ENCODE measurements at regions not wholly inside any gene's neighbourhood (a gene's known extent, or its start where the extent isn't known, plus 50 kb on each side); places are given as distances from the start of the nearest gene placed in this dataset.
A peak's percentile ranks its signal among the peaks of the same experiment; 100 is the strongest.

DNA sequence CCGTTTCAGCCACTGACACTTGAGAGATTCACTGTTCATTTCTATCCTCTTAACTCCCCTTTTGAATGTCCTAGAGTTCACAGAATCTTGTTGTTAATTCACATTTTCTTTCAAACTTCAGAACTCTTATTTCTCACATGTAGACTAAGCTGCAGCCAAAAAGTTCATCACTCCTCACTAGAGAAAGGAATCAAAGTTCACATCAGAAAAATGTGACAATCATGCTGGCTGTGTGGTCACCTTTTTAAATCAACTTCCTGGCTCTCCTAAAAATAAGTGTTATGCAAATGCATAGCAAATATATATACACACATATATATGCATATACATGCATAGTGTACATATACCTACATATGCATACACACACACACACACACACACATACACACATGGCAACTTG, 123.0 kb downstream of the CBLN4 start:
- WGBS: 57% methylated on average over 1 of the region's 1 CpG
- DNase-seq (no peak), ATAC-seq (no peak)
- Histone ChIP-seq H3K4me1 (ENCODE audit: control insufficient read depth, insufficient read depth, low read length) (no peaks in the 10 kb centered on the region), H3K4me3 (ENCODE audit: low read length) (no peak overlapping the region), H3K9me3 (ENCODE audit: control insufficient read depth, low read length) (no peaks in the 10 kb centered on the region), H3K27ac (ENCODE audit: low read length) (no peak overlapping the region), H3K27me3 (ENCODE audit: control insufficient read depth, insufficient read depth) (no peaks in the 10 kb centered on the region)
- intact Hi-C loops (cut with DNase I): no loop called here

DNA sequence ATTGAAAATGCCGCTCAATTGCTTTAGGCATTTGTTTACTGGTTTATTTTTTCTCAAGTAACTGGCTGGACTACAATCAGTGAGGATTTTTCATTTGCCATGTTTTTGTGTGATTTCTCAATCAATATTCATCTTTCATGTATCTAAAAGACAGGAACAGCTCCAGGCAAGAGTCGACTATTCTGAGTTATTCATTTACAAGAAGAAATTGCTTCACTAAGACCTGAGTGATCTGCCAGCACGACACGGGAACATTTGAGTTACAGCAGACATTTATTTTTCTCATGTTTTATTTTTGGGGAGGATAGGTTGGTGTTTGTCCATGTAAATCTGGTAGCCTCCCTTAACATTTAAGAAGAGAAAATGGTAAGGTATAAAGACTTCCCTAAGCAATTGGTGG, 124.1 kb downstream of the CBLN4 start:
- Histone ChIP-seq H3K27ac (ENCODE audit: low read length) (no peak overlapping the region), H3K4me1 (ENCODE audit: control insufficient read depth, insufficient read depth, low read length) (no peaks in the 10 kb centered on the region), H3K9me3 (ENCODE audit: control insufficient read depth, low read length) (no peaks in the 10 kb centered on the region), H3K4me3 (ENCODE audit: low read length) (no peak overlapping the region), H3K27me3 (ENCODE audit: control insufficient read depth, insufficient read depth) (no peaks in the 10 kb centered on the region)
- ATAC-seq (no peak), DNase-seq (no peak)
- intact Hi-C loops (cut with DNase I): no loop called here
- 64% methylated on average over 4 of the region's 4 CpGs for WGBS

GRCh38 chr20:55880361-55880760, 125.0 kb downstream of the CBLN4 start:
- Histone ChIP-seq H3K4me1 (ENCODE audit: control insufficient read depth, insufficient read depth, low read length) (no peaks in the 10 kb centered on the region), H3K27me3 (ENCODE audit: control insufficient read depth, insufficient read depth) (no peaks in the 10 kb centered on the region), H3K4me3 (ENCODE audit: low read length) (no peak overlapping the region), H3K27ac (ENCODE audit: low read length) (no peak overlapping the region), H3K9me3 (ENCODE audit: control insufficient read depth, low read length) (no peaks in the 10 kb centered on the region)
- 74% methylated on average over 4 of the region's 4 CpGs for WGBS
- ATAC-seq: no peak
- DNase-seq: peak in 1 of 3 donors; percentile 35
- intact Hi-C loops (cut with DNase I): no loop called here

GRCh38 chr20:55855052-55855451, 150.3 kb downstream of the CBLN4 start:
- no peaks in the 10 kb centered on the region for H3K9me3 ChIP-seq (ENCODE audit: control insufficient read depth, low read length)
- ATAC-seq (no peak), DNase-seq (no peak)
- H3K4me3 ChIP-seq (ENCODE audit: low read length): no peak overlapping the region
- 76% methylated on average over 1 of the region's 1 CpG for WGBS
- H3K27ac ChIP-seq (ENCODE audit: low read length): no peak overlapping the region
- no peaks in the 10 kb centered on the region for H3K4me1 ChIP-seq (ENCODE audit: control insufficient read depth, insufficient read depth, low read length)
- no peaks in the 10 kb centered on the region for H3K27me3 ChIP-seq (ENCODE audit: control insufficient read depth, insufficient read depth)
- intact Hi-C loops (cut with DNase I): no loop called here

DNA sequence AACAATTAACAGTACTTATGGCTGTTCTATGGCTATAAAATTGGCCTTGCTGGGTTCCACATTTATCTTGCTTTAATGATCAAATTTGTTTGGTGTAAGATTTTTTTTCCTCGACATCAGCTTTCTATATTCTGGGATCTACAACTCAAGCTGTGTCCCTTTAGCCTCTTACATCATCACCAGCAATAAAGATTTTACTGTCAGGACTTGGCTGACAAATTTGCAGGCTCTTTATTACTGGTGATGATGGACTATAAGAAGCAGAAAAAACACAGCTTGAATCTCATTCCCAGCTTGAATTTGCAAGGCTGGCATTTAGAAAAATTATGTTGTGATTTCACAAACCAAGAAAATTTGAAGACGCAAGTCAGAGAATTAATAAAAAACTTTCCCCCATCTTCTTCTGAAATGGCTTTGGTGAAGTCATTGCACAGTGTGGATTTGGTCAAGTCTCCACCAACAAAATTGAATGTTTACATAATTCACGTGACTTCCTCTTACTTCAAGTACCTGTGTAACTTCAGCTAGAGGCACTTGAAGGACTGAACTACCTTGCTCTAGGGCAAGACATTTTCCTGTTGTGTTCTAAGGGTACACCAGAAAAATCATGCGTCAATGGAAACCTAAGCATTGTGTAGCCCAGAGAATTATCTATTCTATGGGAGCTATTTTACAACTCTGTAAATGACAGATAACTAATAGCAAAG, 175.0 kb downstream of the CBLN4 start:
- no peaks in the 10 kb centered on the region for H3K27me3 ChIP-seq (ENCODE audit: control insufficient read depth, insufficient read depth)
- H3K9me3 ChIP-seq (ENCODE audit: control insufficient read depth, low read length): no peaks in the 10 kb centered on the region
- no peak overlapping the region for H3K4me3 ChIP-seq (ENCODE audit: low read length)
- WGBS: 61% methylated on average over 4 of the region's 4 CpGs
- intact Hi-C loops (cut with DNase I): no loop called here
- H3K27ac ChIP-seq (ENCODE audit: low read length): no peak overlapping the region
- H3K4me1 ChIP-seq (ENCODE audit: control insufficient read depth, insufficient read depth, low read length): no peaks in the 10 kb centered on the region
- no peak for ATAC-seq
- DNase-seq: no peak

GRCh38 chr20:55805138-55805537, 200.2 kb downstream of the CBLN4 start:
- intact Hi-C loops (cut with DNase I): no loop called here
- no peak for ATAC-seq

GRCh38 chr20:55800552-55801245, 204.6 kb downstream of the CBLN4 start:
- no peak for DNase-seq
- intact Hi-C loops (cut with DNase I): no loop called here
- no peak overlapping the region for H3K27ac ChIP-seq (ENCODE audit: low read length)
- no peak for ATAC-seq
- H3K4me3 ChIP-seq (ENCODE audit: low read length): no peak overlapping the region
- H3K27me3 ChIP-seq (ENCODE audit: control insufficient read depth, insufficient read depth): no peaks in the 10 kb centered on the region
- WGBS: 83% methylated on average over 3 of the region's 3 CpGs
- H3K9me3 ChIP-seq (ENCODE audit: control insufficient read depth, low read length): no peaks in the 10 kb centered on the region
- no peaks in the 10 kb centered on the region for H3K4me1 ChIP-seq (ENCODE audit: control insufficient read depth, insufficient read depth, low read length)

More at GRCh38 chr20:55805138-55805537, 200.2 kb downstream of the CBLN4 start:
- no peak overlapping the region for H3K4me3 ChIP-seq (ENCODE audit: low read length)
- no peak overlapping the region for H3K27ac ChIP-seq (ENCODE audit: low read length)
- DNase-seq: no peak
- WGBS: 65% methylated on average over 2 of the region's 2 CpGs
- H3K4me1 ChIP-seq (ENCODE audit: control insufficient read depth, insufficient read depth, low read length): no peaks in the 10 kb centered on the region
- no peaks in the 10 kb centered on the region for H3K9me3 ChIP-seq (ENCODE audit: control insufficient read depth, low read length)
- no peaks in the 10 kb centered on the region for H3K27me3 ChIP-seq (ENCODE audit: control insufficient read depth, insufficient read depth)

- H3K4me1 ChIP-seq (ENCODE audit: control insufficient read depth, insufficient read depth, low read length): no peaks in the 10 kb centered on the region
- 77% methylated on average over 3 of the region's 3 CpGs for WGBS
- no peaks in the 10 kb centered on the region for H3K9me3 ChIP-seq (ENCODE audit: control insufficient read depth, low read length)
- no peaks in the 10 kb centered on the region for H3K27me3 ChIP-seq (ENCODE audit: control insufficient read depth, insufficient read depth)
- no peak overlapping the region for H3K27ac ChIP-seq (ENCODE audit: low read length)
- no peak for ATAC-seq
- no peak for DNase-seq
- intact Hi-C loops (cut with DNase I): no loop called here
- no peak overlapping the region for H3K4me3 ChIP-seq (ENCODE audit: low read length)
Measured at GRCh38 chr20:55793986-55794385, 211.3 kb downstream of the CBLN4 start.

DNA sequence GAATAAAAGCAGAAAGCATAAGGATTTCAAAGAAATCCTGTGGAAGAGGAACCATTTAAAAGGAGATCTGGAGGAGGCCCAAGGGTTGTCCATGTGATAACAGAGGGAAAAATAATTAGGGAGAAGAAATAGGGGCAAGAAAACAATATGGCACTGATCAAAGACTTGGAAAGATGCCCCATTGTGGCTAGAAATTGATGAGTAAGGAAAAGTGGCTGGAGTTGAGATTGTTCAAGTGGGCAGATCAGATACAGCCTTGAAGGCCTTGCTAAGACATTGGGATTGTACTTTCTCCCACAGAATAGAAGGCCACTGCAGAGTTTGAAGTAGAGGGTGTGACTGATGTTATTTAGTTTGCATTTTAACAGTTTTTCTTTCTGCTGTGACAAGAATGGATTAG, 213.3 kb downstream of the CBLN4 start:
- Histone ChIP-seq H3K27me3 (ENCODE audit: control insufficient read depth, insufficient read depth) (no peaks in the 10 kb centered on the region), H3K9me3 (ENCODE audit: control insufficient read depth, low read length) (no peaks in the 10 kb centered on the region), H3K4me3 (ENCODE audit: low read length) (no peak overlapping the region), H3K4me1 (ENCODE audit: control insufficient read depth, insufficient read depth, low read length) (no peaks in the 10 kb centered on the region), H3K27ac (ENCODE audit: low read length) (no peak overlapping the region)
- DNase-seq: no peak
- intact Hi-C loops (cut with DNase I): no loop called here
- no peak for ATAC-seq

DNA sequence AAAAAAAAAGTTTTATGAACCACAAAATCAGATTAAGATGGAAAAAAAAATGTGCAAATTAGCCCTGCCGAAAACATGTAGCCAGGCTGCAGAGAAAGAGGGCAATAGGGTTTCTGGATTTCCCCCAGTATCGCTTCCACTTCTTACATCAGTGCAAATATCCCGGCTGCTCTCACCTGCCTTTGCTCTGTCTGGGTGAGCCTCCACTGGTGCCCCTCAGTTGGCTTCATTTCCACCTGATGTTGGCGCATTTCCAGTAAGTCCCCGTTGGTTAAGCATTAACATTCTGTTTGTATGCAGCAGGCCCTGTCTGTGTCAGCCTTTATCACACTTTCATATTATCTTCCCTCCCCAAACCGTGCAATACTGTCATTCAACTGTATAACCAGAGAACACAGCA, 215.1 kb downstream of the CBLN4 start:
- intact Hi-C loops (cut with DNase I): no loop called here
- 69% methylated on average over 6 of the region's 6 CpGs for WGBS
- Histone ChIP-seq H3K27ac (ENCODE audit: low read length) (no peak overlapping the region), H3K27me3 (ENCODE audit: control insufficient read depth, insufficient read depth) (no peaks in the 10 kb centered on the region), H3K4me1 (ENCODE audit: control insufficient read depth, insufficient read depth, low read length) (no peaks in the 10 kb centered on the region), H3K9me3 (ENCODE audit: control insufficient read depth, low read length) (no peaks in the 10 kb centered on the region), H3K4me3 (ENCODE audit: low read length) (no peak overlapping the region)
- ATAC-seq: no peak
- no peak for DNase-seq

GRCh38 chr20:55784036-55784435, 221.3 kb downstream of the CBLN4 start:
- intact Hi-C loops (cut with DNase I): no loop called here
- Histone ChIP-seq H3K4me1 (ENCODE audit: control insufficient read depth, insufficient read depth, low read length) (no peaks in the 10 kb centered on the region), H3K27me3 (ENCODE audit: control insufficient read depth, insufficient read depth) (no peaks in the 10 kb centered on the region), H3K9me3 (ENCODE audit: control insufficient read depth, low read length) (no peaks in the 10 kb centered on the region), H3K27ac (ENCODE audit: low read length) (no peak overlapping the region), H3K4me3 (ENCODE audit: low read length) (no peak overlapping the region)
- ATAC-seq: no peak
- DNase-seq: no peak
- WGBS: 56% methylated on average over 2 of the region's 2 CpGs

All from right cardiac atrium (tissue), 5 donors.